Heart right ventricle (tissue), 16 donors: ENCODE measurements at regions not wholly inside any gene's neighbourhood (a gene's known extent, or its start where the extent isn't known, plus 50 kb on each side); places are given as distances from the start of the nearest gene placed in this dataset.
"Not testable (repeated sequence)": the region's sequence is repeated elsewhere in the genome, so short reads cannot be mapped to it uniquely, and the experiment has no call there.

Experiments used
- ATAC-seq, 8 donors: fragments of 200-7000 bp; cut with Tn5 transposase; one replicate each; pipeline ENCODE4 v1.9.1; 2020; ENCODE audit warnings: mild to moderate bottlenecking in 8 of 8, moderate library complexity in 8 of 8, moderate number of reproducible peaks in 1 of 8
- DNase-seq, 2 donors: peaks; one replicate each; pipeline ENCODE4 v3.0.0-alpha.2; 2020
- H3K27ac ChIP-seq, 10 donors: fragments of 200-600 bp; sonication (generic) in 2 of 10; one replicate each; pipeline versions ENCODE4 v1.5.0 to v1.8.0; 2020 to 2022; ENCODE audit warnings: mild to moderate bottlenecking in 3 of 10
- H3K27me3 ChIP-seq, 7 donors: fragments of 200-600 bp; one replicate each; pipeline ENCODE4 v1.8.0; 2021 to 2022; ENCODE audit warnings: mild to moderate bottlenecking in 2 of 7
- H3K36me3 ChIP-seq, 9 donors: fragments of 200-600 bp; sonication (generic) in 1 of 9; one replicate each; pipeline versions ENCODE4 v1.5.0 to v1.8.0; 2020 to 2022; ENCODE audit warnings: mild to moderate bottlenecking in 2 of 9
- H3K4me1 ChIP-seq, 9 donors: fragments of 200-600 bp; sonication (generic) in 1 of 9; one replicate each; pipeline versions ENCODE4 v1.5.0 to v1.8.0; 2020 to 2022; ENCODE audit warnings: mild to moderate bottlenecking in 4 of 9
- H3K4me3 ChIP-seq, 10 donors: fragments of 200-600 bp; sonication (generic) in 2 of 10; one replicate each; pipeline versions ENCODE4 v1.5.0 to v1.8.0; 2020 to 2022; ENCODE audit warnings: mild to moderate bottlenecking in 7 of 10, moderate library complexity in 2 of 10
- H3K9me3 ChIP-seq, 11 donors: fragments of 200-600 bp in 10 of 11; sonication (generic) in 2 of 11; one replicate each; pipeline versions ENCODE4 v1.5.0 to v1.8.0; 2013 to 2022; ENCODE audit warnings: mild to moderate bottlenecking in 2 of 11, control low read depth in 1 of 11, moderate library complexity in 1 of 11
- WGBS, 2 donors: extraction: QIAGEN DNeasy Blood & Tissue Kit; methylation state at CpG; one replicate each; pipeline ENCODE4 v1.1.7; 2013; ENCODE audit warnings: inconsistent platforms in 1 of 2; 5-methylcytosine and 5-hydroxymethylcytosine counted together
- intact Hi-C, 10 donors: fragments of 100-400 bp; cut with DNase I; formaldehyde crosslinking; loops; one replicate each; pipeline versions ENCODE4 v1.11.1 to v1.14.2; 2022
- TF ChIP-seq, protein P1 (sequence below), 9 donors: fragments of 200-600 bp; sonication (generic) in 2 of 9; IDR thresholded peaks; one replicate each; pipeline versions ENCODE4 v1.5.0 to v1.8.0; 2021 to 2022; ENCODE audit warnings: antibody characterized with exemption in 9 of 9, mild to moderate bottlenecking in 5 of 9, moderate library complexity in 1 of 9
- donor health status: Arrhythmogenic right ventricular cardiomyopathy.
- donor health status: ischemic (EF 13 %, LVEDD 7.1; RV severe dilation, severe dysfunction).
- donor health status: healthy with polysubstance abuse.
- donor health status: DM: no; HTN: yes; CAD: no.
- donor health status: DM: no; HTN: no; CAD: no.
- donor health status: ischemic (EF 25% LVEDD 6.9; RV normal size, moderate dysfunction).
- donor health status: ischemic (EF 25% LVEDD 5.7; RV mildly dilated, moderate dysfunction).
- donor health status: healthy.
- donor health status: DM: yes; HTN: yes; CAD: no.
- donor health status: Ischemic cardiomyopathy.
- donor health status: ischemic (EF 35%, LVEDD 5.7; RV mildly dilated, moderate dysfunction).
- donor health status: nonischemic (EF 11% LVEDD 7.7; RV severe dilation, severe dysfunction).
- donor health status: DM: yes; HTN: yes; CAD: no.
- donor health status: PGD.
- donor health status: ischemic (EF 29% LVEDD 5.4; RV normal size, mild dysfunction).
- donor health status: nonischemic (EF 23%, LVEDD 6.1; RV moderate dilation, normal function).

DNA sequence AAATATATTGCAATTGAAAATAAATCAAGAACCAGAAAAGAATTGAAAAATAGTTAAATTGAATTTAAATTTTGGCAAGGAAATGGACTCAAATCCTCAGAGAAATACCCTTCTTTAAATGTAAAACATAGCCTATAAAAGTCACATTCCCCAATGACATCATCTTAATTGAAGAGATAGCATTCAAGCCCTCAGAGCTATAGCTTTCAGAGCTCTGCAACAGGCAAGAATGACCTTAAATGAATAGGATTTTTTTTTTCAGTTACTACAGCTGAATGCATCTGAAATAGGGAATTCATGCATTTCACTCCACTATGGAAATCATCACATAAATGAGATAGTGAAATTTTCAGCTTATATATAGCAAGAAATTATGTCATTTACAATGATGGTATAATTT lies 1049.0 kb downstream of the OLFM4 start:
- Histone ChIP-seq H3K4me1 (no peaks in the 10 kb centered on the region), H3K9me3 (peaks cover 0 to 20% (median 2%) of the 10 kb centered on the region in 11 donors), H3K27ac (no peak overlapping the region), H3K27me3 (no peaks in the 10 kb centered on the region), H3K4me3 (no peak overlapping the region), H3K36me3 (no peaks in the 10 kb centered on the region)
- ATAC-seq, result no peak
- intact Hi-C loops, result no loop called here
- TF ChIP-seq, protein P1, sequence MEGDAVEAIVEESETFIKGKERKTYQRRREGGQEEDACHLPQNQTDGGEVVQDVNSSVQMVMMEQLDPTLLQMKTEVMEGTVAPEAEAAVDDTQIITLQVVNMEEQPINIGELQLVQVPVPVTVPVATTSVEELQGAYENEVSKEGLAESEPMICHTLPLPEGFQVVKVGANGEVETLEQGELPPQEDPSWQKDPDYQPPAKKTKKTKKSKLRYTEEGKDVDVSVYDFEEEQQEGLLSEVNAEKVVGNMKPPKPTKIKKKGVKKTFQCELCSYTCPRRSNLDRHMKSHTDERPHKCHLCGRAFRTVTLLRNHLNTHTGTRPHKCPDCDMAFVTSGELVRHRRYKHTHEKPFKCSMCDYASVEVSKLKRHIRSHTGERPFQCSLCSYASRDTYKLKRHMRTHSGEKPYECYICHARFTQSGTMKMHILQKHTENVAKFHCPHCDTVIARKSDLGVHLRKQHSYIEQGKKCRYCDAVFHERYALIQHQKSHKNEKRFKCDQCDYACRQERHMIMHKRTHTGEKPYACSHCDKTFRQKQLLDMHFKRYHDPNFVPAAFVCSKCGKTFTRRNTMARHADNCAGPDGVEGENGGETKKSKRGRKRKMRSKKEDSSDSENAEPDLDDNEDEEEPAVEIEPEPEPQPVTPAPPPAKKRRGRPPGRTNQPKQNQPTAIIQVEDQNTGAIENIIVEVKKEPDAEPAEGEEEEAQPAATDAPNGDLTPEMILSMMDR (IDR thresholded peaks at IDR 0.05), result no peak
- DNase-seq, result no peak

DNA sequence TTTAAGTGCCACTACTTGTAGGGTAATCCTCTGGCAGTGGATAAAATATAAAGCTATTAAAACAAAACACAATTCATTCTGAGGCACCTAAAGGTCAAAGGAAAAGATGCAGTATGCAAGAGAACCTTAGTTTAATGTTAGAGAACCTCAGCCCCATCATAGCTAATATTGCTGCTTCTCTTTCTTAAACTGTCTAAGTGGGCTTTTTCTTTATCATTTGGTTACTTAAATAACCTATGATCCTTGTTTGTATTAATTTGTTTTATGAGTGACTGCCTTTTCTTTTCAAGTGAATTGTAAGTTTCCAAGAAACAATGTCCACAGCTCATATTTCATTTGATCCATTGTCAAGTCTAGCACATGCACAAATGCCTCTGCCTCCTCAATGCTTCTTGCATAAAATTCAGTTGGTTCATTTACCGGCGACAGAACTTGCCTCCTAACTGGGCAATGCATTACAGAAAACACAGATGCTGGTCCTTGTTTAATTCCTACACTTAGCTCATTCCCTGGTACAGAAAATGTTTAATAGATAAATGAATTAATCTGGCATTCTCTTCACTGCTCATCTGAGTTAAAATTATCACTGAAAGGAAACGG lies 1049.8 kb downstream of the OLFM4 start:
- no peaks in the 10 kb centered on the region for H3K36me3 ChIP-seq
- no peaks in the 10 kb centered on the region for H3K27me3 ChIP-seq
- TF ChIP-seq, protein P1 (IDR thresholded peaks at IDR 0.05), result no peak
- H3K27ac ChIP-seq, result no peak overlapping the region
- peaks cover 0 to 25% (median 2%) of the 10 kb centered on the region in 11 donors for H3K9me3 ChIP-seq
- H3K4me1 ChIP-seq, result no peaks in the 10 kb centered on the region
- WGBS, 2 donors, result 59 to 67% methylated on average over 3 of the region's 3 CpGs
- ATAC-seq (no peak), DNase-seq (no peak)
- no peak overlapping the region for H3K4me3 ChIP-seq
- intact Hi-C loops, result no loop called here

DNA sequence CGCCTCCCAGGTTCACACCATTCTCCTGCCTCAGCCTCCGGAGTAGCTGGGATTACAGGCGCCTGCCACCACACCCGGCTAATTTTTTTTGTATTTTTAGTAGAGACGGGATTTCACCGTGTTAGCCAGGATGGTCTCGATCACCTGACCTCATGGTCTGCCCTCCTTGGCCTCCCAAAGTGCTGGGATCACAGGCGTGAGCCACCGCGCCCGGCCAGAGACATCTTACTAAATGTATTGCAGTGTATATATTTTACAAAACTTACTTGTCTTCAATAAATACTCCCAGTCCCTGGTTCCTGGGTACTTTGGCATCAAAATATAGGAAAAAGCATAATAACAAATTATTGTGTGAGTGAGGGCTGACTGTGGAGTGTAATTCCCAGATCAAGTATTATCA lies 1053.7 kb downstream of the OLFM4 start:
- 88 to 89% methylated on average over 11 of the region's 11 CpGs for WGBS, 2 donors
- intact Hi-C loops, H3K27me3 ChIP-seq, DNase-seq, H3K27ac ChIP-seq, H3K36me3 ChIP-seq, H3K4me1 ChIP-seq, H3K4me3 ChIP-seq, ATAC-seq: not testable (repeated sequence)
- peaks cover 0 to 28% (median 2%) of the 10 kb centered on the region in 11 donors for H3K9me3 ChIP-seq

DNA sequence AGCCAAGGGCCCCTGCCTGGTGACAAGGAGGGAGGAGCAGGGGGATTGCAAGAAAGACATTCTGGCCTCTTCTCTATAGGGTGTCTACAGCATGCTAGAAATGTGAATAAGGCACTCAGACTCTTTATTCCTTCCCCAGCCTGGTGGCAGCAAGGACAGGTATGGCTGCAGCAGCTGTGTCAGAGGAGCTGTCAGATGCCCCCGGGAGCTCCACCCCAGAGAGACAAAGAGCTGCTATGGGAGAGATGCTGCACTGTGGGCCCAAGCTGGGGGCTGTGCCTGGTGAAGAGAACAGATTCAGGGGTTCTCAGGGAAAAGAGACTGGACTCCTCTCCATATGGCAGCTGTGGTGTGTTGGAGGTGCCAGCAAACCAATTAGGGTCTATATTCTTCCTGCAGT lies 1063.3 kb downstream of the OLFM4 start:
- no peaks in the 10 kb centered on the region for H3K27me3 ChIP-seq

DNA sequence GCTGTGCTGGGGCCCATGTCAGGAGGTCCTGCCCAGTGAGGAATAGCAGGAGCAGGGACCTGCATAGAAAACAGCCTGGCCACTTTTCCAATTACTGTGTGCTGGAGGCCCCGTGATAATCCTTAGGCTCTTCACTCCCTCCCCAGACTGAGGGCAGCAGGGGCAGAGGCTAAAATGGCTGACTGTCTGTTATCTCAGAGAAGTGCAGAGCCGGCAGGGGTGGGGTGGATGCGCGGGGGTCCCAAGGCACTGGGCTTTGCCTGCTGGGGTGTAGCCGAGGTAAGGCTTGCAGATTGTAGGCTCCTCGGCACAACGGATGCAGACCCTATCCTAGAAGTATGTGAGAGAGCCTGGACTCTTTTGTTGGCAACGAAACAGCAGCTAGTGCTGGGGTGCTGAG lies 1064.1 kb downstream of the OLFM4 start:
- ATAC-seq (no peak), DNase-seq (no peak)
- intact Hi-C loops, result no loop called here
- Histone ChIP-seq H3K36me3 (no peaks in the 10 kb centered on the region), H3K4me1 (no peaks in the 10 kb centered on the region), H3K9me3 (peaks cover 0 to 13% (median 0%) of the 10 kb centered on the region in 11 donors), H3K27ac (no peak overlapping the region), H3K27me3 (no peaks in the 10 kb centered on the region), H3K4me3 (no peak overlapping the region)
- WGBS, 2 donors, result 78 to 83% methylated on average over 8 of the region's 8 CpGs
- TF ChIP-seq, protein P1 (IDR thresholded peaks at IDR 0.05), result no peak

More for the DNA sequence above, 1063.3 kb downstream of the OLFM4 start:
- WGBS, 2 donors, result 85 to 92% methylated on average over 1 of the region's 1 CpG
- Histone ChIP-seq H3K4me3 (no peak overlapping the region), H3K27ac (no peak overlapping the region), H3K4me1 (no peaks in the 10 kb centered on the region), H3K36me3 (no peaks in the 10 kb centered on the region), H3K9me3 (peaks cover 0 to 13% (median 0%) of the 10 kb centered on the region in 11 donors)
- TF ChIP-seq, protein P1 (IDR thresholded peaks at IDR 0.05), result no peak
- intact Hi-C loops, result no loop called here
- DNase-seq (no peak), ATAC-seq (no peak)
